PFSK-1 (cell line): ENCODE measurements at regions not wholly inside any gene's neighbourhood (a gene's known extent, or its start where the extent isn't known, plus 50 kb on each side); places are given as distances from the start of the nearest gene placed in this dataset.

Source experiments
- REST ChIP-seq, 2 experiments: IDR thresholded peaks; 2 replicates each; pipeline versions ENCODE4 v1.6.1 to v1.8.0; 2011 to 2012; ENCODE audit warnings: low read depth in 2 of 2, low read length in 2 of 2, control low read depth in 1 of 2, inconsistent platforms in 1 of 2, mild to moderate bottlenecking in 1 of 2, moderate library complexity in 1 of 2; ENCODE audit not compliant: insufficient read depth in 1 of 2
- SIN3A ChIP-seq: IDR thresholded peaks from 2 replicates; pipeline ENCODE4 v1.6.1; 2012; ENCODE audit warnings: mild to moderate bottlenecking, low read length, moderate library complexity, borderline replicate concordance; ENCODE audit not compliant: insufficient read depth
- TAF1 ChIP-seq: IDR thresholded peaks from 2 replicates; pipeline ENCODE4 v1.6.1; 2012; ENCODE audit warnings: low read length, control low read depth, borderline replicate concordance; ENCODE audit not compliant: insufficient read depth

- TF ChIP-seq REST (IDR thresholded peaks at IDR 0.05; ENCODE audit: insufficient read depth in 1 of 2, low read depth in 2 of 2, low read length in 2 of 2) = no peak
- TF ChIP-seq TAF1 = no peak
- TF ChIP-seq SIN3A = no peak
Observed at GRCh38 chr12:61879229-61879628, 381.0 kb upstream of the USP15 start.
